ENCODE measurements at regions not wholly inside any gene's neighbourhood (a gene's known extent, or its start where the extent isn't known, plus 50 kb on each side); places are given as distances from the start of the nearest gene placed in this dataset.
"Not testable (repeated sequence)": the region's sequence is repeated elsewhere in the genome, so short reads cannot be mapped to it uniquely, and the experiment has no call there.

DNA sequence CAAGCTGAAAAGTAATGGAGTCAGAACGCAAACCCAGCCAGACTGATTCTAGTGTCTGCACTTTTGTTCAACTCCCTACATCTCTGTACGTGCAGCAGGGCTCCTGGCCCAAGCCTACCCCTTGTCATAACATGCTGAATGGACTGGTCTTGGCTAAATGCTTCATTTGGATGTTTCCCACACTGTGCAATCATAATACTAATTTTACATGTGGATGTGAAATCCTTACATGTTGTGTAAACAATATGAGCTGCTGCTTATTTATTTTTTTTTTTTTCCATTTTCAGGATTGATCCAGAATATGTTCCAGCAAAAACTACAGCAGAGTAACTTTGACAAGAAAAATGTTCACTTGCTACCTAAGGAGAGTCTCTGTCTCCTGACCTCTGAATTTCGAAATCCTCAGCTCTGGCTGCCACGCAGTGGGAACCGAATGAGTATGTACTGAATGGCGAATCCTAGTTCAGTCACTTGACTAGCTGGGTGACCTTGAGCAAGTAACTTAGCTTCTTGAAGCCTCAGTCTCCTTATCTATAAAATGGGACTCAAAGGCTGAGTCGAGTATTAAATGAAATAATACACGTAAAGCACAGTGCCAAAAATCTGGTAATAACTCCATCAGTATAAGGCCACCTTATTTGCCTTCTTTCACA lies 133.4 kb downstream of the EHF start:
- no peak for DNase-seq (ENCODE audit: low spot score)

DNA sequence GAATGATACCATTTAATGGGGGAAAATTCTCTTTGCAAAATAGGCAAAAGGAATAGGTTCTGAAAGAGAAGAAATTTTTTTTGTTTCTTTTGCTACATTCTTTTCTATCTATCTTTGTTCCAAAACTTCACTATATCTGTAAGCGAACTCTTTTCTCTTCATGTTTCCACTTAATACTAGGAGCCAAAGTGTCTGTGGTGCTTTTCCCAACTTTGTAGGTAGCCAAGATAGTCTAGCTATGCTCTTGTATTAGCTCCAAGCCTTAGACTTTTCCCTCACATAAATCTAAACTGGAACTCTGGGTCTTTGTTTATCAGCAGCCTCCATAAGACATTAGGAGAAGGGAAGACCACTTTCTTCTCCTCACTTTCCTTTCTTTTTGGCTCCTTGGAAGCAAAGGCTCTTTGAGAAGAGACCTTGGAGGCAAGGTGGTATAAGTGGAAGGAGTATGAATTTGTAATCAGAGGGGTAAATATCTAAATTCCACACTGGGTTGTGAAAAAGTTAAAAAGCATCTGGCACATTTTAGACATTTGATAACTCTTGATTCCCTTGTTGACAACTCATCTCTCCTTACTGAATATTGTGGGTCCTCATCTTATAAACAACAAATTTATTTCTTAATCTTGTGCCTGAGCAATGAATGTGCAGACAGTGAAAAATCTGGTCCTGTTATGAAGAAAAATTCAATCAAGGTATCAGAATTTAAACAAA lies 130.0 kb downstream of the EHF start:
- DNase-seq (ENCODE audit: low spot score) = no peak

DNA sequence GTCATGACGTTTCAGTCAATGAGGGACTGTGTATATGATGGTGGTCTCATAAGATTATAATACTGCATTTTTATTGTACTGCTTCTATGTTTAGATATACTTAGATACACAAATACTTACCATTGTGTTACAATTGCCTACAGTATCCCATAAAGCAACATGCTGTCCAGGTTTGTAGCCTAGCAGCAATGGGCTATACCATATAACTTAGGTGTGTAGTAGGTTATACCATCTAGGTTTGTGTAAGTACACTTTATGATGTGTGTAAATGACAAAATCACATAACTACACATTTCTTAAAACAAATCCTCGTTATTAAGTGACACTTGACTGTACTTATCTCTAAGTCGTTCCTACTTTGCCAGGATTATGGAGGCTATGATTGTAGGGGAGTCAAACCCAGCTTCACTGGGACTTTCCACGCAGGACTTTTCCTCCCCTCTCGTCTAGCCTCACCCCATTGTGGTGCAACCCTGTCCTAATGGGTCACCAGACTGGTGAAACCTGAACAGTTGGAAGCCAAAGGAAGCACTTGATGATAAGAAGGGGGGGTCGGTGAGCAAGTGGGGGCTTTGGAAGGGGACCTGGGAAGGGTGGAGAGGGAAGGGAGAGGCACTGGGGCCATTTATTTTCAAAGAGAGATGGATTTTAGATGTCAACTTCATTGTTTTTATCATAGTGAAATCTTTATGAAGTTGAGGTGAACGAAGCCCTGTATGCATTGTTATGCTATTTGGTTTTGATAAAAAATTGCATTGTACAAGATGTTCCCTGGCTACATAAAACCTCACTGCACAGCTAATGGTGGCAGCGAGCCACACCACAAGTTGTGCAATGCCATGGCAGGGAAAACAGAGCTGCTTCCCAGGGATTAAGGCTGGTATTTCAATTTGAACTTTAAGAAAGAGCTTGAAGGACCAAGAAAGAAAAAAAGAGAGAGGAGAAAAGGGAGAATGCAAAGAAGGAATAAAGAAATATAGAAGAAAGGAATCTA lies 129.1 kb downstream of the EHF start:
- no peak for DNase-seq (ENCODE audit: low spot score)

DNA sequence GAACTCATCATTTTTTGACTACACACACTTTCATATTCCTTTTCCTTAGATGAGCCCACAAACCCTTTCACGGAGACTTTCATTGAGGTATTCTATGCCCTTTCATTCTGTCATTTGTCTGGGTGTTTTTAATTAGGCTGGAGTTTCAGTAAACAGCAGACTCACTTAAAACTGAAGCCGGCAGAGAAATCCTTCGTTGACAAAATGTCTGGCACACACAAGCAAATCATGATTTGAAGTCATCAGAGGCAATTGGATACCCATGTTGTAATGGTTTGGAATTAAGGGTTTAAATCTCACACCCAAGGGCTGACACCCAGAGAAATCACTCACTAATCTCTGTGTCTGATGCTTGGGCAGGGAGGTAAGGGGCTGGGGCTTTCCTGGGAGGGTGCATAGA lies 127.1 kb downstream of the EHF start:
- DNase-seq (ENCODE audit: low spot score) = no peak

DNA sequence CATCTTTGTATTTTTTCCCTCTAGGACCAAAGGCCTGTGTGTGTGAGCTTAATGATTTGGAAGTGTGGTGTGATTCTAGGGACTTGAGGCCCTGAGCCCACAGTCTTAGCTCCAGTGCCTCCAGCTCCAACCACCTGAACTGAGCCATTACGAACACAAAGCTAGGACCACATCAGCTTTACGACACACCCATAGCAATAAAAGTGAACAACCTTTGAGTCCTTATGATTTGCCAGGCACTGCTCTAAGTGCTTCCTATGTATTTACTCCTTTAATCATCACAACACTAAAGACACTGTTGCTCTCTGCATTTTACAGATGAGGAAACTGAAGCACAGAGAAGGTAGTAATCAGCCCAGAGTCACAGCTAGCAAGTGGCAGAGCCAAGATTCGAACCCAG lies 126.4 kb downstream of the EHF start:
- DNase-seq (ENCODE audit: low spot score) = peak; percentile 11

DNA sequence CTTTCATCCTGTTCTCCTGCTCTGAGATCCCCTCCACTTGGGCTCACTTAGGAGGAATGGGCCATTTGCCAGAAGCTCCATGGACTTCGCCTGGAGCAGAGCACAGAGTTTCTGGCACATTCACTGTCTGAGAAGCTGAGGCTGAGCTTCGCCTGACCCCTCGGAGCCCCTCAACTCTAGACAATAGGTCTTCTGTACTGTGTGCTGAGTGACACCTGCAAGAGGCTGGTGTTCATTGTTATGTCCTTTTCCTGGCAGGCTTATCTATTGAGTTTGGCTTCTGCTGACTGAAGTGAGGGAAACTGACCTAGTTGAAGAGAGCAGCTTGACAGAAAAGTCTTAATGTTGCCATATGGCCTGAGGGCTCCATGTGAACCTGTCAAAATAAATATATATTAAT lies 124.3 kb downstream of the EHF start:
- DNase-seq (ENCODE audit: low spot score) = no peak

DNA sequence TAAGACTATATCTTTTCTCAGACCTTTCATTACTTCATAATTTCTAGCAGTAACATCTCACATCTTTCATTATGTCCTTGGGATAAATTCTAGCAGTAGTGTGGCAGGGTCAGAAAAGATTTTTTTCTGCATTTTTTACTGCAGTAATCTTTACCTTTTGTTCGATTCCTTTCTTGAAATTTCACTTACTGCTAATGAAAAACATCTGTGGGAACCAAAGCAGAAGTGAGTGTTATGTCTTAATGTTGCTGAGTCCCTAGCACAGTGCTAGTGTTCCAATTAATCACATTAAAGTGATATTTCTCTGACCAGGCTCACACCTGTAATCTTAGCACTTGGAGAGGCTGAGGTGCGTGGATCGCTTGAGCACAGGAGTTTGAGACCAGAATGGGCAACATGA lies 123.6 kb downstream of the EHF start:
- DNase-seq (ENCODE audit: low spot score) = no peak

DNA sequence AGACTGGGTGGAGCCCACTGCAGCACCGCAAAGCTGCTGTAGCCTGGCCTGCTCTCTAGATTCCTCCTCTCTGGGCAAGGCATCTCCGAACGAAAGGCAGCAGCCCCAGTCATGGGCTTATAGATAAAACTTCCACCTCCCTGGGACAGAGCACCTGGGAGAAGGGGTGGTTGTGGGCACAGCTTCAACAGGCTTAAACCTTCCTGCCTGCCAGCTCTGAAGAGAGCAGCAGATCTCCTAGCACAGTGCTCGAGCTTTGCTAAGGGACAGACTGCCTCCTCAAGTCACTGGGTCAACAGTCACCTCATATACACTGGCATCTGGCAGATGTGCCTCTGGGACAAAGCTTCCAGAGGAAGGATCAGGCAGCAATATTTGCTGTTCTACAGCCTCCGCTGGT lies 117.3 kb downstream of the EHF start:
- DNase-seq (ENCODE audit: low spot score) = no peak

DNA sequence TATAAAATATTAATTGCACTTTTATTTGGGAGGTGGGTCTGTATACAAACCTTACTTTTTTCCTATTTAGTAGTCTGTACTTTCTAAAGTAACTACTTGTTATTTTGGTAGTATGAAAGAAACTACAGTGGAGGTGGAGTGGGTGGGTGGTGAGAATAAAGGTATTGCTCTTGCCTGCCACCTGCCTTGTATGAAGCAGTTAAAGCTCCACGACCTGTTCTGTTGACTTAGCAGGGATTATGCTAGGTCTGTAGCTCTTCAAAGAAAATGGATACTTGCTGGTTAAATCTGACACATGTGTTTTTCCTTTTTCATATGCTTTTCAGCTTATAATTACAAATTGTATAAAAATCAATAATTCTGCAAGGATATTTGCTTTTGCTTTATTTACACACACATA lies 111.9 kb downstream of the EHF start:
- peak; percentile 14 for DNase-seq (ENCODE audit: low spot score)

DNA sequence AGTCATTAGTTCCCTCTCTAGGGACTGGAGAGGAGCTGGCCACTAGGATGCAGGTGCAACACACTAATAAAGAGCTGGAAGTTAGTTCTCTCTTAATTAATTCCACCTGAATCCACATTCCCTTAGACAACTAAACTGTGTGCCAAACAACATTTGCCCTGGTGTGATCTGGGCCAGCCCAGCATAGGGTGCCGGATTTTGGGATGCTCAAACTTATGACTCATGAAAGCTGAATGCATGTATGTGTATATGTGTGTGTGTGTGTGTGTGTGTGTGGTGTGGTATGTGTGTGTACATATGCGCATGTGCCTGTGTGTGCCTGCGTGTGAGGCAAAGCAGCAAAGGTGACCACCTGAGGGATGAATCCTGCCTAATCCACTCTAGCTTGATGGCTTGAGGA lies 110.7 kb downstream of the EHF start:
- DNase-seq (ENCODE audit: low spot score) = peak; percentile 7

DNA sequence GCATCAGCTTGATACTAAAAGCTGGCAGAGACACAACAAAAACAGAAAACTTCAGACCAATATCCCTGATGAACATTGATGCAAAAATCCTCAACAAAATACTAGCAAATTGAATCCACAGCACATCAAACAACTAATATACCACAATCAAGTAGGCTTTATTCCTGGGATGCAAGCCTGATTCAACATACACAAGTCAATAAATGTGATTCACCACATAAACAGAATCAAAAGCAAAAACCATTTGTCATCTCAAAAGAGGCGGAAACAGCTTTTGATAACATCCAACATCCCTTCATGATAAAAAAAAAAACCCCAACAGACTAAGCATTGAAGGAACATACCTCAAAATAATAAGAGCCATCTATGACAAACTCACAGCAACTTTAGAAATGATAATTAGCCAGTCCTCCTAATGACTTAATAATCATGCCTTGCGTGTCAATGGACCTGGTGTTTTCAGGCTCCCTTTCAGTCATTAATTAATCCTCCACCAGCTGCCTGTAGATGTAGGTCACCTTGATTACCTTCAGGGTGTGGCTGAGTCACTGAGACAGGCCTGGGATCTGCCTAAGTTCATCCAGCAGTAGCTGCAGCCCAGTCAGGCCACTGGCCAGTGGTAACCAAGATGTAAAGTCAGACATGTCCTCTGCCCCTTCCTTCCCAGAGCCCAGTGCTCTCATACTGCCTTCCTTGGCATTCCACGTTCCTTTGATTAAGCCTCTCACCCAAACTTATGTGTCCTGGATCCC lies 109.8 kb downstream of the EHF start:
- peak; percentile 47 for DNase-seq (ENCODE audit: low spot score)

DNA sequence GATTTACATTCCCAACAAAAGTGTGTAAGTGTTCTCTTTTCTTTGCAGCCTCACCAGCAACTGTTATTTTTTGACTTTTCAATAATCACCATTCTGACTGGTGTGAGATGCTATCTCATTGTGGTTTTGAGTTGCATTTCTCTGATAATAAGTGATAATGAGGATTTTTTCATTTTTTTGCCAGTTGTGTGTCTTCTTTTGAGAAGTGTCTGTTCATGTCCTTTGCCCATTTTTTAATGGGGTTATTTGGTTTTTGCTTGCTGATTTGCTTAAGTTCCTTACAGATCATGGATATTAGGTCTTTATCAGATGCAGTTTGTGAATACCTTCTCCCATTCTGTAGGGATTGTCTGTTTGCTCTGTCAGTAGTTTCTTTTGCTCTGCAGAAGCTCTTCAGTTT lies 107.7 kb downstream of the EHF start:
- no peak for DNase-seq (ENCODE audit: low spot score)

DNA sequence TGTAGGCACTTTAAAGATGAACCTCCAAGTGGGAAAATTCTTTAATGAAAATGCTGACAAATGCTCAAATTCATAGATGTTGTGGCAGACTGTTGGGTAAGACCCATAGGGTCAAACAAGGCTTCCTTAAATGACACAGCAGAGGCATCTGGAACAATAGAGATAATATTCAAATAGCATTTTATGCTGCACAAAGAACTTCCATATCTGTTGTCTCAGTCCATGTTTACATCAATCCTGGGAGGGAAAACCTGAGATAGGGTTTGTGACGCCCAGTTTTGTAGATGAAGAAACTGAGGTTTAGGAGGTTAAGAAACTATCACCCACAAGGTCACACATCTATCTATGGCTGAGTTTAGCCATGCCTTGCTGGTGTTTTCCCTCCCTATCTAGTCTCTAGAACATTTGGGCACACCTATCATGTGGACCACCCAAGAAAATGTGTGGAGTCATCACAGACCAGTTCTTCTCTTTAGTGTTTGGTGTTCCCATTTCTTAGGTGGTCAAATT lies 106.4 kb downstream of the EHF start:
- no peak for DNase-seq (ENCODE audit: low spot score)

DNA sequence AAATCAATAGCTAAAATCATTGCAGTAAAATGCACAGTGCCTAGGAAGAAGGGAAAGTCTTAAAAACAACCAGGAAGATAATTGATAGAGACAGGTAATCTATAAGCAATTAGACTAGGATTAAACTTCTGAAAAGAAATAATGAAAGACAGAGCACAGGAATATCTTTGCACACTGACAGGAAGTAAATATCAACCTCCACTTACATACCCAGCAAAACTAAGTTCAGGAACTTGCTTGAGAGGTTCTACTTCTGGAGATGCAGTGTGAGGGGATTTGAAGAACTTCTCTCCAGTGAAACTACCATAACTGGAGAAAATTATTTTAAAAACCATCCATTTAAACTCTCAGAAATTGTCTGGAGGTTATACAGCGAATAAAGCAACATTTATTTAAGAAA lies 104.1 kb downstream of the EHF start:
- DNase-seq (ENCODE audit: low spot score) = no peak

DNA sequence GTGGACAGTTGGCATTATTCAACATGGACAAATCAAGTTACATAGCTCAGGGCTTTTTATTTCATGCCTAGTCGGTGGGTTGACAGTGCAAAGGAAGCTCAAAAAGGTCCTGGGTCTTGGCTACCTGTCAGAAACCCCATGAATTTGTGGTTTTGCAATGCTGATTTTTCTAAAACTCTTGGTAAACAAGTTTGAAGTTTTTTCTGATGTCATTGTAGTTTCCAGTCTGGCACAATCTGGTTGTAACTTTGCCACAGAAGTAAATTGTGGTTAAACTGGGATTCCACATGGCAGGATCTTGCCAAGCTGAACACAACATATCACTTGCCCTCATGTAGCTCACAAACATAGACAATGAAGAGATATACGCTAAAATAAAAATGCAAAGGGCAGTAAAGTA lies 100.8 kb downstream of the EHF start:
- DNase-seq (ENCODE audit: low spot score) = no peak

DNA sequence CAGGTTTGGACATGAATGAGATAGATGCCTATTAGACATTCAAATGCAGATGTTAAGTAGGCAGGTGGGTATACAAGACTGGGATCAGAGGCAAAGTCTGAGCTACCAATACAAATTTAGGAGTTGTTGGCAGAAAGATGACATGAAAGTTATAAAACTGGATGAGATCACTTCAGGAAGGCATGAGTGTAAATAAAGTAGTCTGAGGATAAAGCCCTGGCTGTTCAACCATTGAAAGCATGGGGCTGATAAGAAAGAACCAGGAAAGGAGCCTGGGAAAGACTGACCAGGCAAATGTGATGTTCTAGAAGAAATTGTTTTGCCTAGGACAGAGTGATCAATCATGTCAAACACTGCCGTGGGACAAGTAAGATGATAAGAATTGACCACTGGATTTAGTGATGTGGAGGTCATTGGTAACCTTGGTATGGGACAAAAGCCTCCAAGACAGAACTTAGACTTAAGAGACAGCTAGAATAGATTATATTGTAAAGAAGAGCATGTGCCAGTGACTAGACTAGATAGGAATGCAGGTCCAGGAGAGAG lies 98.5 kb downstream of the EHF start:
- no peak for DNase-seq (ENCODE audit: low spot score)

DNA sequence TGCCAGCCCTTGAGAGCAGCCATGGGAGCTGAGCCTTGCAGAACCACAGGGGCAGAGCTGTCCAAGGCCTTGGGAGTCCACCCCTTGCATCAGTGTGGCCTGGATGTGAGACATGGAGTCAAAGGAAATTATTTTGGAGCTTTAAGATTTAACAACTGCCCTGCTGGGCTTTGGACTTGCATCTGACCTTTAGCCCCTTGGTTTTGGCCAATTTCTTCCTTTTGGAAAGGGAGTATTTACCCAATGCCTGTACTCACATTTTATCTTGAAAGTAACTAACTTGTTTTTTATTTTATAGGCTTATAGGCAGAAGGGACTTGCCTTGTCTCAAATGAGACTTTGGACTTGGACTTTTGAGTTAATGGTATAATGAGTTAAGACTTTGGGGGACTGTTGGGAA lies 92.7 kb downstream of the EHF start:
- not testable (repeated sequence) for DNase-seq (ENCODE audit: low spot score)
